Mucosa of descending colon (tissue), 3 donors: ENCODE measurements at regions not wholly inside any gene's neighbourhood (a gene's known extent, or its start where the extent isn't known, plus 50 kb on each side); places are given as distances from the start of the nearest gene placed in this dataset.

ENCODE experiments used
- ATAC-seq: fragments of 200-7000 bp; cut with Tn5 transposase; one replicate; pipeline ENCODE4 v1.9.1; 2020; ENCODE audit warnings: mild to moderate bottlenecking, moderate library complexity
- DNase-seq, 3 donors: peaks; one replicate each; pipeline ENCODE4 v3.0.0-alpha.2; 2020
- H3K36me3 ChIP-seq: fragments of 200-600 bp; one replicate; pipeline ENCODE4 v1.8.0; 2021; ENCODE audit warnings: low read depth, mild to moderate bottlenecking
- H3K4me1 ChIP-seq: fragments of 200-600 bp; one replicate; pipeline ENCODE4 v1.8.0; 2021; ENCODE audit warnings: low read depth, mild to moderate bottlenecking
- H3K4me3 ChIP-seq: fragments of 200-600 bp; one replicate; pipeline ENCODE4 v1.8.0; 2021; ENCODE audit warnings: mild to moderate bottlenecking
- H3K9me3 ChIP-seq: fragments of 200-600 bp; one replicate; pipeline ENCODE4 v1.8.0; 2021; ENCODE audit warnings: mild to moderate bottlenecking
- intact Hi-C, 2 donors: fragments of 100-400 bp; cut with DNase I in 1 of 2; cut with micrococcal nuclease in 1 of 2; formaldehyde crosslinking; loops; one replicate each; pipeline versions ENCODE4 v1.11.0 to v1.11.1; 2022; cut with DNase I, micrococcal nuclease
- TF ChIP-seq, protein P1 (sequence below): fragments of 200-600 bp; IDR thresholded peaks from one replicate; pipeline ENCODE4 v1.8.0; 2022; ENCODE audit warnings: antibody characterized with exemption, mild to moderate bottlenecking
- donor health status: DM: no; HTN: no; CAD: no; lungs with moderate emphysema.
- donor health status: DM: no; HTN: no; CAD: no.
- donor health status: DM: no; HTN: yes; CAD: no.

DNA sequence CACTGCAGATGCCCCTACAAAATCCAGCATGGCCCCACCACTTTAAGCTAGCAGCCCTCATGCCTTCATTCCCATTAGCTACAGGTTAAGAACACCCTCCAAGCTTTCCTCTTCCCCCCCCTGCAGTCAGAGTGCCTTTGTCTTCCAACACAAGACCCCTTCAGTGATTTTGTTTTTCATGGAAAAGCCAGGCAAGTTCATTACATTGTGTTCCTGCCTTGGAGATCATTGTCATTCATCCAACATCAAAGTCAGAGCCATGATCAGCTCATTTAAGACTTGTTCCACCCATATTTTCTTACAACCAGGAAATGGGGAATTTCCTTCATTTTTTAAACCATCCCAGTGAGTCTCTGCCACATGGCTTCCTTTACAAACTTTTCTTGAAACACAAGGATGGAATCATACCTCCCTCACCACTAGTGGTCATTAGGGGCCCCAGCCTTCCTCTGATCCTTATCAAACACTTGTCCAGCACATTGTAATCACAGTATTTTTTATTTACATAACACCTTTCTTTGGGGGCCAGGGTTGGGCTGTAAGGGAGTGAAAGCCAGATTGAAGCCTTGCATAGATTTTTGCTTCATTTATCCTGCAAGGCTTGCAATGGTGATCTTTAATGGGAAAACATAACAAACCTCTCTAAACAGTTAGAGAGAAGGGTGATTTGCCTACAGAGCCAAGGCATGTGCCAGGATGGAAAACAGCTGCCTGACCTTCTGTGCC is 765.3 kb downstream of the MED13L start:
- no peak overlapping the region for H3K4me3 ChIP-seq
- ATAC-seq: no peak
- no peak for DNase-seq
- TF ChIP-seq, protein P1, sequence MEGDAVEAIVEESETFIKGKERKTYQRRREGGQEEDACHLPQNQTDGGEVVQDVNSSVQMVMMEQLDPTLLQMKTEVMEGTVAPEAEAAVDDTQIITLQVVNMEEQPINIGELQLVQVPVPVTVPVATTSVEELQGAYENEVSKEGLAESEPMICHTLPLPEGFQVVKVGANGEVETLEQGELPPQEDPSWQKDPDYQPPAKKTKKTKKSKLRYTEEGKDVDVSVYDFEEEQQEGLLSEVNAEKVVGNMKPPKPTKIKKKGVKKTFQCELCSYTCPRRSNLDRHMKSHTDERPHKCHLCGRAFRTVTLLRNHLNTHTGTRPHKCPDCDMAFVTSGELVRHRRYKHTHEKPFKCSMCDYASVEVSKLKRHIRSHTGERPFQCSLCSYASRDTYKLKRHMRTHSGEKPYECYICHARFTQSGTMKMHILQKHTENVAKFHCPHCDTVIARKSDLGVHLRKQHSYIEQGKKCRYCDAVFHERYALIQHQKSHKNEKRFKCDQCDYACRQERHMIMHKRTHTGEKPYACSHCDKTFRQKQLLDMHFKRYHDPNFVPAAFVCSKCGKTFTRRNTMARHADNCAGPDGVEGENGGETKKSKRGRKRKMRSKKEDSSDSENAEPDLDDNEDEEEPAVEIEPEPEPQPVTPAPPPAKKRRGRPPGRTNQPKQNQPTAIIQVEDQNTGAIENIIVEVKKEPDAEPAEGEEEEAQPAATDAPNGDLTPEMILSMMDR: no peak
- intact Hi-C loops: no loop called here
- H3K36me3 ChIP-seq: no peaks in the 10 kb centered on the region
- H3K9me3 ChIP-seq: no peaks in the 10 kb centered on the region
- no peaks in the 10 kb centered on the region for H3K4me1 ChIP-seq

GRCh38 chr12:115511305-115511704 is 766.2 kb downstream of the MED13L start:
- Histone ChIP-seq H3K4me1 (no peaks in the 10 kb centered on the region), H3K9me3 (no peaks in the 10 kb centered on the region), H3K36me3 (no peaks in the 10 kb centered on the region), H3K4me3 (no peak overlapping the region)
- ATAC-seq (no peak), DNase-seq (no peak)
- intact Hi-C loops: no loop called here
- TF ChIP-seq, protein P1: no peak

- ATAC-seq: no peak
- Histone ChIP-seq H3K9me3 (no peaks in the 10 kb centered on the region), H3K36me3 (no peaks in the 10 kb centered on the region), H3K4me3 (no peak overlapping the region), H3K4me1 (no peaks in the 10 kb centered on the region)
- TF ChIP-seq, protein P1: no peak
- intact Hi-C loops: no loop called here
- DNase-seq: no peak
Observed at GRCh38 chr12:115508990-115509389, 768.5 kb downstream of the MED13L start.

- intact Hi-C loops: no loop called here
- no peaks in the 10 kb centered on the region for H3K4me1 ChIP-seq
- H3K4me3 ChIP-seq: no peak overlapping the region
- ATAC-seq: peak; percentile 27
- TF ChIP-seq, protein P1: no peak
- H3K9me3 ChIP-seq: no peaks in the 10 kb centered on the region
- no peaks in the 10 kb centered on the region for H3K36me3 ChIP-seq
- DNase-seq: no peak
Observed at GRCh38 chr12:115507951-115508722, 769.4 kb downstream of the MED13L start.

- H3K9me3 ChIP-seq: no peaks in the 10 kb centered on the region
- ATAC-seq: no peak
- DNase-seq: no peak
- no peak overlapping the region for H3K4me3 ChIP-seq
- no peaks in the 10 kb centered on the region for H3K36me3 ChIP-seq
- H3K4me1 ChIP-seq: no peaks in the 10 kb centered on the region
- intact Hi-C loops: no loop called here
- TF ChIP-seq, protein P1: no peak
Observed at GRCh38 chr12:115507560-115507889, 770.0 kb downstream of the MED13L start.
